ENCODE measurements at regions not wholly inside any gene's neighbourhood (a gene's known extent, or its start where the extent isn't known, plus 50 kb on each side); places are given as distances from the start of the nearest gene placed in this dataset.

DNA sequence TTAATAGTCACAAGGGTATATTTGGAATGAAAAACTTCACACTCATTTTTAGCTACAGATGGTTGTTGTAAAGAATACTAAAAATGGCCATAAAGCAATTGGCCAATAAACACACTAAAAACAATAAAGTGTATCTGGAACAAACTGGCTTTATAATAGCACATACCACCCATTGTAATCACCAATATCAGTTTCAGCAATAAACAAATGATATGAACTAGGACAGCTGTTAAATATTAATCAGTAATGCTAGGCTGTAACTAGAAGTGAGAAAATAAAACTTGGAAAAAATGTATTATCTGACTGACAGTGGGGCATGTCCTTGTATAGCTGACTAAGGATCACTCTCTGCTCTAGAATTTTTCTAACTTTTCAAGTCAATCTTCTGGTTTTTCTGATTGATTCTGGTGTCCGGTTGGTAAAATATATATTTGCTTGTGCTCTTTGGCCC is 312.5 kb downstream of the RND3 start:
- no peaks in the 10 kb centered on the region for H3K36me3 ChIP-seq (ENCODE audit: control insufficient read depth, insufficient read depth, low read length)
- no peak overlapping the region for H3K4me3 ChIP-seq (ENCODE audit: low read depth, low read length)
- TF ChIP-seq, protein P1, sequence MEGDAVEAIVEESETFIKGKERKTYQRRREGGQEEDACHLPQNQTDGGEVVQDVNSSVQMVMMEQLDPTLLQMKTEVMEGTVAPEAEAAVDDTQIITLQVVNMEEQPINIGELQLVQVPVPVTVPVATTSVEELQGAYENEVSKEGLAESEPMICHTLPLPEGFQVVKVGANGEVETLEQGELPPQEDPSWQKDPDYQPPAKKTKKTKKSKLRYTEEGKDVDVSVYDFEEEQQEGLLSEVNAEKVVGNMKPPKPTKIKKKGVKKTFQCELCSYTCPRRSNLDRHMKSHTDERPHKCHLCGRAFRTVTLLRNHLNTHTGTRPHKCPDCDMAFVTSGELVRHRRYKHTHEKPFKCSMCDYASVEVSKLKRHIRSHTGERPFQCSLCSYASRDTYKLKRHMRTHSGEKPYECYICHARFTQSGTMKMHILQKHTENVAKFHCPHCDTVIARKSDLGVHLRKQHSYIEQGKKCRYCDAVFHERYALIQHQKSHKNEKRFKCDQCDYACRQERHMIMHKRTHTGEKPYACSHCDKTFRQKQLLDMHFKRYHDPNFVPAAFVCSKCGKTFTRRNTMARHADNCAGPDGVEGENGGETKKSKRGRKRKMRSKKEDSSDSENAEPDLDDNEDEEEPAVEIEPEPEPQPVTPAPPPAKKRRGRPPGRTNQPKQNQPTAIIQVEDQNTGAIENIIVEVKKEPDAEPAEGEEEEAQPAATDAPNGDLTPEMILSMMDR (IDR thresholded peaks at IDR 0.05; ENCODE audit: insufficient read depth, low read length, severe bottlenecking) = no peak
- FAIRE-seq (no peak), DNase-seq (ENCODE audit: low read depth) (no peak)
- H3K27me3 ChIP-seq (ENCODE audit: control insufficient read depth, insufficient read depth, low read length) = no peaks in the 10 kb centered on the region

DNA sequence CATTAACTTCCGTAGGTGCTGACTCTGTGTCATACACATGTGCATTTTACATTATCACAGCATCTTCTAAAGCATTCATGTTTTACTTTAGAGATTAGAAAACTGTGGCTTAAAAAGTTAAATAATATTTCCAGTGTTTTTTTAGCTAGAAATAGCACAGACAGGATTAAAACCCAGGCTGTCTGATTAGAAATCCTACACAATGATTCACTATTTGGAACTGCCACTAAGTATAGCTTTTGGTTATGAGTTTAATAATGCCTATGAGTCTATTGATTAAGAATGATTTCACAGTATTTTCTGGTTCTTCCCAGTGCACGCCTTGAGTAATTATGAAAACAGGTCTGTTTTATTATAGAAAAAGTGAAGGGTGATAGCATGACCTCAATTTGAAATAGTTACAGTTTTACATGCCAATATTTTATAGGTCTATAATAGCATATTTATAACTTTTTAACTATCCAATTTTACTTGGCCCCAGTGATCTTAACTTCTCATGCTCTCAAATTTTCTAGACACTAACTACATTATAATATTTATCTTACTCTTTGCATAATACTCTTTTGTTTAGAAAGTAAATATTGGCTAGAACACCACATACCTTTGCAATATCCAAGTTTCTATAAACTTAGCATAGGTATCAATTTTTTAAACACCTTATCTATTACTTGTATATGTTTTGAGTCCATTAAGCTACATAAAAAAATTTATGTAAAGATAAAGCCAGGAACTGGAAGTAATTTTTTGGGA is 313.2 kb downstream of the RND3 start:
- no peak for FAIRE-seq
- TF ChIP-seq, protein P1 (IDR thresholded peaks at IDR 0.05; ENCODE audit: insufficient read depth, low read length, severe bottlenecking) = no peak
- Histone ChIP-seq H3K36me3 (ENCODE audit: control insufficient read depth, insufficient read depth, low read length) (no peaks in the 10 kb centered on the region), H3K4me3 (ENCODE audit: low read depth, low read length) (no peak overlapping the region), H3K27me3 (ENCODE audit: control insufficient read depth, insufficient read depth, low read length) (no peaks in the 10 kb centered on the region)
- no peak for DNase-seq (ENCODE audit: low read depth)

DNA sequence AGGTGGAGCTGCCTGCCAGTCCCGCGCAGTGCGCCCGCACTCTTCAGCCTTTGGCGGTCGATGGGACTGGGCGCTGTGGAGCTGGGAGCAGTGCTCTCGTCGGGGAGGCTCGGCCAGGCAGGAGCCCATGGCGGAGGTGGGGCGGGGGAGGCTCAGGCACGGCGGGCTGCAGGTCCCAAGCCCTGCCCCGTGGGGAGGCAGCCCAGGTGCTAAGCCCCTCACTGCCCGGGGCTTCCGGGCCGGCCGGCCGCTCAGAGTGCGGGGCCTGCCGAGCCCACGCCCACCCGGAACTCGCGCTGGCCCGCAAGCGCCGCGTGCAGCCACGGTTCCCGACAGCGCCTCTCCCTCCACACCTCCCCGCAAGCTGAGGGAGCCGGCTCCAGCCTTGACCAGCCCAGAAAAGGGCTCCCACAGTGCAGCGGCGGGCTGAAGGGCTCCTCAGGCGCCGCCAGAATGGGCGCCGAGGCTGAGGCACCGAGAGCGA is 316.4 kb downstream of the RND3 start:
- TF ChIP-seq, protein P1 (IDR thresholded peaks at IDR 0.05; ENCODE audit: insufficient read depth, low read length, severe bottlenecking) = no peak
- Histone ChIP-seq H3K27me3 (ENCODE audit: control insufficient read depth, insufficient read depth, low read length) (no peaks in the 10 kb centered on the region), H3K36me3 (ENCODE audit: control insufficient read depth, insufficient read depth, low read length) (no peaks in the 10 kb centered on the region), H3K4me3 (ENCODE audit: low read depth, low read length) (no peak overlapping the region)
- FAIRE-seq = no peak
- no peak for DNase-seq (ENCODE audit: low read depth)

DNA sequence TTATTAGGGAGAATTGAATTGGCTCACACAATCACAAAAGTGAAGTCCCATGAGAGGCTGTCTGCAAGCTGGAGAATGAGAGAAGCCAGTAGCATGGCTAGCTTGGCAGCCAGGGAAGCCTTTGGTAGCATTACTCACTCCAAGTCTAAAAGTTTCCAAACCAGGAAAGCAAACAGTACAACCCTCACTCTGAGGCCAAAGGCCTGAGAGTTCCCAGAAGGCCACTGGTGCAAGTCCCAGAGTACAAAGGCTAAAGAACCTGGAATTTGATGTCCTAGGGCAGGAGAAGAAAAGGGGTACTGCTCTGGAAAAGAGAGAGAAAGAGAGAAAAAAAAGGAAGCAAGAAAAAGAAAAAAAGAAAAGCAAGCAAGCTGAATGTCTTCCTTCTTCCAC is 318.2 kb downstream of the RND3 start:
- no peaks in the 10 kb centered on the region for H3K27me3 ChIP-seq (ENCODE audit: control insufficient read depth, insufficient read depth, low read length)
- H3K36me3 ChIP-seq (ENCODE audit: control insufficient read depth, insufficient read depth, low read length) = no peaks in the 10 kb centered on the region
- no peak for FAIRE-seq
- peak; percentile 56 for DNase-seq (ENCODE audit: low read depth)
- TF ChIP-seq, protein P1 (IDR thresholded peaks at IDR 0.05; ENCODE audit: insufficient read depth, low read length, severe bottlenecking) = no peak
- no peak overlapping the region for H3K4me3 ChIP-seq (ENCODE audit: low read depth, low read length)

DNA sequence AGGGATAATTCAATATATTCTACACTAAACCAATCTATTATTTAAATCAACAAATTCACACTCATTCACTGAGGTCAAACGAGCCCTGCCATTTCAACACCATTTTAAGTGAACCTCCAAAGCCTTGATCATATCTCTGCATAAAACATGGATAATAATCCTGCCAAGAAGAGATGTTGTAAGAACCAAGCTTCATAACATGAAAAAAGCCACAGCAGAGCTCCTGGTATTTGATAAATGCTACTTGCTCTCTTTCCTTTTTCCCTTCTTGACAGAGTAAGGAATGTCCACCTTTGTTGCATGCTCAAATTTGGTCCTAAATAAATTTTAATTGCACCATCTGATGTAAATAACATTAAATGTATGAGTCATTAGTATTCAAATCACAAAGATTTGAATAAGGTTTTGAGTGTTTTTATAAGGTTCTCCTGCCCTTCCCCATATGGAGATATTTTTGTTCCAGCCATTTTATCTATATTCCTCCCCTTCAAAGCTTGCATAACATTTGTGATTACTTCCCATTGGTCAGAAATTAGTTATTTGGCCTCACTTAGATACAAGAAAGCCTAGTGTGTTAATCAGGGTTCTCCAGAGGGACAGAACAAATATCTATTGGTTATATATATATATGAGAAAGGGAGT is 318.8 kb downstream of the RND3 start:
- H3K27me3 ChIP-seq (ENCODE audit: control insufficient read depth, insufficient read depth, low read length) = no peaks in the 10 kb centered on the region
- DNase-seq (ENCODE audit: low read depth) (no peak), FAIRE-seq (no peak)
- no peaks in the 10 kb centered on the region for H3K36me3 ChIP-seq (ENCODE audit: control insufficient read depth, insufficient read depth, low read length)
- no peak overlapping the region for H3K4me3 ChIP-seq (ENCODE audit: low read depth, low read length)
- TF ChIP-seq, protein P1 (IDR thresholded peaks at IDR 0.05; ENCODE audit: insufficient read depth, low read length, severe bottlenecking) = no peak

Measured in bronchial epithelial cell (primary cell).